ENCODE measurements at regions not wholly inside any gene's neighbourhood (a gene's known extent, or its start where the extent isn't known, plus 50 kb on each side); places are given as distances from the start of the nearest gene placed in this dataset.

DNA sequence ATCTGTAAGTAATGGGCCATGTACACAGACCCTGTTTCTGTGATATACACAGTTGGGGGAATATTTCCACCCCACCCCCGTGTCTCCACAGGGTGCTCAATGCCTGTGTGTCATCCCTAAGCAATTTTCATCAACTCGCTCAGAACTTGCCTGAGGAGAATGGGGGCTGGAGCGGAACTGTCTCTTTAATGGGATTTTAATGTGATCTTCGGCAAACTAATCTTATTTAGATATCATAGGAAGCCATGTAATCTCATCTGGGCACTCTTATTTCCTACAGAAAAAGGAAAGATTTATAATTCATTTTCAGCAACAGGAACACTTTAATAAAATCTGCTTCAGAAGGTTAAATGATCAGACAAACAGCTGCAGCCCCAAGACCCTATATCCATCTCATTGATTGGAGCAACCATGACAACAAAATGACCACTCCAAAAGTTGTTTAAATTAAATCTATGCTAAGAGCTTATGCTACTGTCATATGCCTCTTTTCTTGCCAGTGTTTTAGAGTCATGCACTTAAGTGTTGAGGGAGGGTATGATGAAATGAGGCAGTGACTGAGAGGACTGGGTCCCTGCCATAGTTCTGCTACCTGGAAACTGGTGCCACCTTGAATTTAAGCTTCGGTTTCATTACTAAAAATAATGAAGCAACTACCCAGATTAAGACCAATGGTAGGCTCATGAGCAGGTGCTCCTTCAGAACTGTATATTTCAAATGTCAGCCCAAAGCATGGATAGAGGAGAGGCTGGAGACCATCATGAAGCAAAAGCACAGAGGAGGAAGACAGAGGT, 183.1 kb upstream of the DDX18 start:
- Histone ChIP-seq H3K27me3 (ENCODE audit: control insufficient read depth, insufficient read depth, low read length) (no peaks in the 10 kb centered on the region), H3K36me3 (ENCODE audit: control insufficient read depth, insufficient read depth, low read length) (no peaks in the 10 kb centered on the region), H3K9me3 (ENCODE audit: control insufficient read depth, insufficient read depth, low read length) (no peaks in the 10 kb centered on the region), H3K4me1 (ENCODE audit: control insufficient read depth, insufficient read depth, low read length) (no peaks in the 10 kb centered on the region), H3K4me3 (ENCODE audit: low read length) (no peak overlapping the region), H3K27ac (ENCODE audit: low read length) (no peak overlapping the region)
- no CpG with 5 or more reads among the region's 5 CpGs for WGBS (ENCODE audit: insufficient coverage, insufficient read length)
- no peak for DNase-seq (ENCODE audit: low read depth, low spot score)

DNA sequence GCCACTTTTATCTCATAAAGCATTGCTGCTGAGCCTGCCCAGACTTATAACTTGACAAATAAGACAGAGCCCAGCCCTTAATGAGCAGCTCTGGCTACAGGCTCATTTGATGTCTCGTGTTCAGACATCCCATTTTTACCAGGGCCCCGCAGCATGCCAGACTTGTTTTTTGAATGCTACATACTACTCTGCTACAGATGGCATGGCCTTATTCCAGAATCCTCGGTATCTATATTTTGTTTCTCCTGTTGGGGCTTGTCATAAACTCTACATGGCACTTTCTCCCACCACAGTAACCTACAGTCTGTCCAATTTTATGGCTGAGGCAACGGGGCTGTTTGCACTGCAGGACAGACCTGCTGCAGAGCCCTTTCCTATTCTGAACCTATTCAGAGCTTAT, 179.0 kb upstream of the DDX18 start:
- H3K4me3 ChIP-seq (ENCODE audit: low read length): no peak overlapping the region
- no peak overlapping the region for H3K27ac ChIP-seq (ENCODE audit: low read length)
- no peak for DNase-seq (ENCODE audit: low read depth, low spot score)
- H3K9me3 ChIP-seq (ENCODE audit: control insufficient read depth, insufficient read depth, low read length): no peaks in the 10 kb centered on the region
- H3K4me1 ChIP-seq (ENCODE audit: control insufficient read depth, insufficient read depth, low read length): no peaks in the 10 kb centered on the region
- H3K36me3 ChIP-seq (ENCODE audit: control insufficient read depth, insufficient read depth, low read length): no peaks in the 10 kb centered on the region
- WGBS (ENCODE audit: insufficient coverage, insufficient read length): no CpG with 5 or more reads among the region's 4 CpGs
- H3K27me3 ChIP-seq (ENCODE audit: control insufficient read depth, insufficient read depth, low read length): no peaks in the 10 kb centered on the region

DNA sequence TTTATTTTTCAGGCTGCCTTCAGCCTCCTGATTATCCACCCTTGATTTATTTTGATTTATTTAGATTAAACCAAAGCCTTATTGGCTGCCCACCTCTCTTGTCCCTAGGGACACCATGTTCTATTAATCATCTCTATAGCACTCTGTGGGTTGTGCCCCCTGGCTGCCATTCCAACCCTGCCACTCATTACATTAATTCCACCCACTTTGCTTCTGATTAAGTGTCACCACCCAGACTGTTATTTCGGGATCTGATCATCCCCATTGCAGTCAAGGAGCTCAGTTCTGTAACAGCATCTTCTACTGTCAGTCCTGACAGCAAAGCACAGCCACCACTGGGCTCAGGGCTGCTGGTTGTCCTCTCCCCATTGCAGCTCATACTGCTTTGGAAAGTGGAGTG, 175.1 kb upstream of the DDX18 start:
- no CpG with 5 or more reads among the region's 1 CpG for WGBS (ENCODE audit: insufficient coverage, insufficient read length)
- Histone ChIP-seq H3K36me3 (ENCODE audit: control insufficient read depth, insufficient read depth, low read length) (no peaks in the 10 kb centered on the region), H3K4me1 (ENCODE audit: control insufficient read depth, insufficient read depth, low read length) (no peaks in the 10 kb centered on the region), H3K4me3 (ENCODE audit: low read length) (no peak overlapping the region), H3K27me3 (ENCODE audit: control insufficient read depth, insufficient read depth, low read length) (no peaks in the 10 kb centered on the region), H3K9me3 (ENCODE audit: control insufficient read depth, insufficient read depth, low read length) (no peaks in the 10 kb centered on the region), H3K27ac (ENCODE audit: low read length) (no peak overlapping the region)
- no peak for DNase-seq (ENCODE audit: low read depth, low spot score)

DNA sequence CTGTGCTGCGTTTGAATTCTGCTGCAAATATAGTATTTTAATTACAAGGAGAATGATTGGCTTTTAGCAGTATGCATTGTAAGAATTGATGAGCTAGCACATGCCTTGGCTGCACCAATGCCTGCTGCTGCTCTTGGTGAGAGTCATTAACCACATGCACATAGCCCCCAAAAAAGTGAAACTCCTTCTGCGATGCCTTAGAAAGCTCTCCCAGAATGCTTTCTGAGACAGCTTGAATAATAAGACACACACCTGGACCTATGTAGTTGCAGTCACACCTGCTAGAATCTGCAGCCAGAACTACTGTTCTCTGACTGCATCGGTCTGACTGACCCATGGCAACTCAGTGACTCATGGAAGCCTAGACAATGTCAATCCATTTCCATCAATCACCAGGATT, 170.1 kb upstream of the DDX18 start:
- no CpG with 5 or more reads among the region's 3 CpGs for WGBS (ENCODE audit: insufficient coverage, insufficient read length)

DNA sequence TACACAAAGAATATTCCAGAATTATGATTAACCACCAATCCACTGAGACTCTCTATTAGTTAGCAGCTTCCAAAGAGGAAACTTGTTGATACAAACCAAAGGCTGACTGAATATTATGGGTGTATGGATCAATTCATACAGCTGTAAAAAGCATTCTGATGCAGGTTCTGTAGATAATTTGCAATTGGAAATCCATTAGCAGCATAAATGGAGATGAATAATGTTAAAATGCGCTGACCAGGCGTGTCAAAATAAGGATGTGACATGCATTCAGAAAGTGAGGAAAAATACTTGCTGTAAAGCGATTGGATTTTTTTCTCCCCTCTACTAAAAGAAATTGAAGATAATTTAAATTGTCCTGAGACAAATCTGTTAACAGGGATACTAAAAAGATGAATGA, 169.0 kb upstream of the DDX18 start:
- WGBS (ENCODE audit: insufficient coverage, insufficient read length): no CpG with 5 or more reads among the region's 3 CpGs
- H3K4me3 ChIP-seq (ENCODE audit: low read length): no peak overlapping the region
- DNase-seq (ENCODE audit: low read depth, low spot score): no peak
- H3K27me3 ChIP-seq (ENCODE audit: control insufficient read depth, insufficient read depth, low read length): no peaks in the 10 kb centered on the region
- H3K9me3 ChIP-seq (ENCODE audit: control insufficient read depth, insufficient read depth, low read length): no peaks in the 10 kb centered on the region
- no peaks in the 10 kb centered on the region for H3K36me3 ChIP-seq (ENCODE audit: control insufficient read depth, insufficient read depth, low read length)
- no peaks in the 10 kb centered on the region for H3K4me1 ChIP-seq (ENCODE audit: control insufficient read depth, insufficient read depth, low read length)
- H3K27ac ChIP-seq (ENCODE audit: low read length): no peak overlapping the region

More for the DNA sequence above, 170.1 kb upstream of the DDX18 start:
- Histone ChIP-seq H3K27ac (ENCODE audit: low read length) (no peak overlapping the region), H3K9me3 (ENCODE audit: control insufficient read depth, insufficient read depth, low read length) (no peaks in the 10 kb centered on the region), H3K27me3 (ENCODE audit: control insufficient read depth, insufficient read depth, low read length) (no peaks in the 10 kb centered on the region), H3K36me3 (ENCODE audit: control insufficient read depth, insufficient read depth, low read length) (no peaks in the 10 kb centered on the region), H3K4me1 (ENCODE audit: control insufficient read depth, insufficient read depth, low read length) (no peaks in the 10 kb centered on the region), H3K4me3 (ENCODE audit: low read length) (no peak overlapping the region)
- no peak for DNase-seq (ENCODE audit: low read depth, low spot score)

DNA sequence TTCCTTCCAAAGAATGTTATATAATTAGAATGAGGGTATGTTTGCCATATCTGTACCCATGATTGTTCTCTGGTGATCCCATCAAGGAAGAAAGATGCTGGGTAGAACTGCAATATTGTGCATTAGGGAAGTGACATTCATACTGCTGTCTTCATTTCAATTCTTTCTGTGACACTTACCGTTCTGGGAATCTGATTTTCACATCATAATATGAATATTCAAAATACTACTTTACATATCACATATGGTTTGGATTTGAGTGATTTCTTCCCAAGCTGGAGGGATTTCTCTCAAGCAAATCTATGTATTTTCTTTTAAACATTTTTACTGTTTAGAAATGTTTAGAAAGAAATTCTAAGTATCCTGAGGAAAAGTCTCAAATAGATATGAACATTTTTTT, 168.4 kb upstream of the DDX18 start:
- H3K9me3 ChIP-seq (ENCODE audit: control insufficient read depth, insufficient read depth, low read length): no peaks in the 10 kb centered on the region
- H3K27me3 ChIP-seq (ENCODE audit: control insufficient read depth, insufficient read depth, low read length): no peaks in the 10 kb centered on the region
- no peaks in the 10 kb centered on the region for H3K4me1 ChIP-seq (ENCODE audit: control insufficient read depth, insufficient read depth, low read length)
- no peak overlapping the region for H3K4me3 ChIP-seq (ENCODE audit: low read length)
- WGBS (ENCODE audit: insufficient coverage, insufficient read length): no CpG with 5 or more reads among the region's 1 CpG
- no peaks in the 10 kb centered on the region for H3K36me3 ChIP-seq (ENCODE audit: control insufficient read depth, insufficient read depth, low read length)
- no peak for DNase-seq (ENCODE audit: low read depth, low spot score)
- no peak overlapping the region for H3K27ac ChIP-seq (ENCODE audit: low read length)

DNA sequence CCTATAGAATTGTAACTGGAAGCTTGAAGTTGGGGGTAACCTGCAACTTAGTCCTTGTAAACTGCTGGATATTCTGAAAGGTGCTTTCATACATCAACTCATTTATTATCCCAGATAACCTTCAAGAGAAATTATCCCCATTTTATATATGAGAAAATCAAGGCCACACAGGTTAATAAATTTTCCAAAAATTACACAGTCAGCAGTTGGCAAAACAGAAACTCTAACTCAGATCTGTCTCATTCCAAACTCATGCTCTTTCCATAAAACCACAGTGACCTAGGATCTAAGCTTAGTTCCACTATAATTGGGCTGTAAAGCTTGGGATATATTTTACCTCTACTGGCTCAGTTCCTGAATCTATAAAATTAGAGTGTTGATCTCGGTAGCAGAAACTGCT, 167.6 kb upstream of the DDX18 start:
- H3K36me3 ChIP-seq (ENCODE audit: control insufficient read depth, insufficient read depth, low read length): no peaks in the 10 kb centered on the region
- no peak overlapping the region for H3K27ac ChIP-seq (ENCODE audit: low read length)
- H3K4me1 ChIP-seq (ENCODE audit: control insufficient read depth, insufficient read depth, low read length): no peaks in the 10 kb centered on the region
- no peaks in the 10 kb centered on the region for H3K27me3 ChIP-seq (ENCODE audit: control insufficient read depth, insufficient read depth, low read length)
- no peak for DNase-seq (ENCODE audit: low read depth, low spot score)
- H3K9me3 ChIP-seq (ENCODE audit: control insufficient read depth, insufficient read depth, low read length): no peaks in the 10 kb centered on the region
- no CpG with 5 or more reads among the region's 1 CpG for WGBS (ENCODE audit: insufficient coverage, insufficient read length)
- H3K4me3 ChIP-seq (ENCODE audit: low read length): no peak overlapping the region

DNA sequence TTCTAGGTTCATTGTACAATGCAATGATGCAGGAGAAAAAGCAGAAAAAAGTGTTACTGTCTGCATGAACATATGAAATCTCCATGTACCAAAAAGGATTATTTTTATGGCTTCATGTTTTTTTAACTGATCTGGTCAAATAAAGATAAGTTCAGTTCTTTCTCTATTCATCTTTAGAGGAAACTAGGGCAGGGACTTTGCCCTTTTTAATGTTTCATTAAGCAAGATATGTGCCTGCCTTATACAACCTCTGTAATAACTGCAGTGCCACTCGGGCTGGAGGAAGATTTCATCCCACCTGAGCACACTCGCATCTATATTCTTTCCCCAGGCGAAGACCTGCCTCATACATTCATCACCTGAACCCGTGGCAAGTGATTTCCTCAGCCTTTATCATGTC, 157.9 kb upstream of the DDX18 start:
- Histone ChIP-seq H3K9me3 (ENCODE audit: control insufficient read depth, insufficient read depth, low read length) (no peaks in the 10 kb centered on the region), H3K4me1 (ENCODE audit: control insufficient read depth, insufficient read depth, low read length) (no peaks in the 10 kb centered on the region), H3K27me3 (ENCODE audit: control insufficient read depth, insufficient read depth, low read length) (no peaks in the 10 kb centered on the region), H3K36me3 (ENCODE audit: control insufficient read depth, insufficient read depth, low read length) (no peaks in the 10 kb centered on the region), H3K4me3 (ENCODE audit: low read length) (no peak overlapping the region), H3K27ac (ENCODE audit: low read length) (no peak overlapping the region)
- no peak for DNase-seq (ENCODE audit: low read depth, low spot score)
- WGBS (ENCODE audit: insufficient coverage, insufficient read length): no CpG with 5 or more reads among the region's 4 CpGs

DNA sequence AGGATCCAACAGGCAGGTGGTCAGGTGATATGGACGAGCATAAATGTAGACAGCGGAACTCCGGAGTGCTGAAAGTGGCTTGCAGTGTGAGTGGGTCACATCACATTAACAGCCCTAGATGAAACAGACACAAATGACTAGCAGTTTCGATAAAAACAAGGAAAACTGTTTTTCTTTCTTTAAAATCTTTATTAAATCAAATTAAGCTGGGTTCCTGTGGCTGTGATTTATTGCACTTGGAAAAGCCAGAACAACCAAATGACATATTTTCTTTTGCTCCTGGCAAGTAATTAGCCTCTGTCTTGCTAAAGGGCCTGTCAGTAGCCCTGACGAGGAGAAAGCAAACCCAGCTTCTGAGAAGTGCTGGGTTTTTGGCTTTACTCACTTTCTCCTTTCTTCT, 152.9 kb upstream of the DDX18 start:
- H3K27ac ChIP-seq (ENCODE audit: low read length): no peak overlapping the region
- H3K4me1 ChIP-seq (ENCODE audit: control insufficient read depth, insufficient read depth, low read length): no peaks in the 10 kb centered on the region
- H3K27me3 ChIP-seq (ENCODE audit: control insufficient read depth, insufficient read depth, low read length): no peaks in the 10 kb centered on the region
- DNase-seq (ENCODE audit: low read depth, low spot score): no peak
- no CpG with 5 or more reads among the region's 5 CpGs for WGBS (ENCODE audit: insufficient coverage, insufficient read length)
- H3K4me3 ChIP-seq (ENCODE audit: low read length): no peak overlapping the region
- no peaks in the 10 kb centered on the region for H3K9me3 ChIP-seq (ENCODE audit: control insufficient read depth, insufficient read depth, low read length)
- H3K36me3 ChIP-seq (ENCODE audit: control insufficient read depth, insufficient read depth, low read length): no peaks in the 10 kb centered on the region

DNA sequence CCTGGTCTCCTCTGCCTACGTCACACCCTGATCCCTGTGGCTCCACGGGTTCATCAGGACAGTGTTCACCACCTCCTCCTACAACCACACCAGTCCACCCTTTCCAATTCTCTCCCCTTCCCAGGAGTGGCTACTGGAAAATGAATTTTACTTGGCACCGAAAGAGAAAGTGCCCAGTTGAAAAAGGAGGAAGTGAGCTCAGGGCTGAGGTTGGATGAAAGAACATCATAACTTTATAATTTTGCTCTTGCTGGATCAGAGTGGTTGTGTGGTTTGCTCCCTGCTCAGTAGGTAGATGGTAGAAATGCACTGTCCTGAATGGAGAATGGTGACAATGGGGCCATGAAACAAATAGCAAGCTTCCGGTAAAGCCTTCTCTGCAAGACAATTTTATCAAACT, 140.3 kb upstream of the DDX18 start:
- H3K27me3 ChIP-seq (ENCODE audit: control insufficient read depth, insufficient read depth, low read length): no peaks in the 10 kb centered on the region
- no peaks in the 10 kb centered on the region for H3K4me1 ChIP-seq (ENCODE audit: control insufficient read depth, insufficient read depth, low read length)
- H3K9me3 ChIP-seq (ENCODE audit: control insufficient read depth, insufficient read depth, low read length): no peaks in the 10 kb centered on the region
- no CpG with 5 or more reads among the region's 4 CpGs for WGBS (ENCODE audit: insufficient coverage, insufficient read length)
- H3K4me3 ChIP-seq (ENCODE audit: low read length): no peak overlapping the region
- no peak overlapping the region for H3K27ac ChIP-seq (ENCODE audit: low read length)
- H3K36me3 ChIP-seq (ENCODE audit: control insufficient read depth, insufficient read depth, low read length): no peaks in the 10 kb centered on the region
- no peak for DNase-seq (ENCODE audit: low read depth, low spot score)

DNA sequence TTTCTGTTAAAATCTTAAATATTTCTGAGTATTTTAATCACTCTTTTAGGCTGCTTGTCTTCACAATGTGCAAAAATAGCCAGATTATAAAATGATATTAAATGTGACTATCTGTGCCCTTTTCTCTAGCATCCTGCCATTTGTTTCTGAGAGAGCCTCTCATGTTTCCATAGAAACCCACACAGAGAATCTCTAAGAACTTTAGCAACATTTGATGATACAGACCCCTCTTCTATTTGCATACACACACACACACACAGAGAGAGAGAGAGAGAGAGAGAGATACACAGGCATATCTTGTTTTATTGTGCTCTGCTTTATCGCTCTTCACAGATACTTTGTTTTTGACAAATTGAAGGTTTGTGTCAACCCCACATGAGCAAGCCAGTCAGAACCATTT, 134.5 kb upstream of the DDX18 start:
- no peak overlapping the region for H3K27ac ChIP-seq (ENCODE audit: low read length)
- WGBS (ENCODE audit: insufficient coverage, insufficient read length): no CpG with 5 or more reads among the region's 1 CpG
- H3K9me3 ChIP-seq (ENCODE audit: control insufficient read depth, insufficient read depth, low read length): no peaks in the 10 kb centered on the region
- no peaks in the 10 kb centered on the region for H3K36me3 ChIP-seq (ENCODE audit: control insufficient read depth, insufficient read depth, low read length)
- no peaks in the 10 kb centered on the region for H3K27me3 ChIP-seq (ENCODE audit: control insufficient read depth, insufficient read depth, low read length)
- DNase-seq (ENCODE audit: low read depth, low spot score): no peak
- no peak overlapping the region for H3K4me3 ChIP-seq (ENCODE audit: low read length)
- H3K4me1 ChIP-seq (ENCODE audit: control insufficient read depth, insufficient read depth, low read length): no peaks in the 10 kb centered on the region
